NCI-H2081 (cell line): ENCODE measurements at regions not wholly inside any gene's neighbourhood (a gene's known extent, or its start where the extent isn't known, plus 50 kb on each side); places are given as distances from the start of the nearest gene placed in this dataset.
"Not testable (repeated sequence)": the region's sequence is repeated elsewhere in the genome, so short reads cannot be mapped to it uniquely, and the experiment has no call there.

Experiments
- DNase-seq, 2 experiments: peaks; one replicate each; lab custom pipeline; 2025; lab: John Stamatoyannopoulos, UW

DNA sequence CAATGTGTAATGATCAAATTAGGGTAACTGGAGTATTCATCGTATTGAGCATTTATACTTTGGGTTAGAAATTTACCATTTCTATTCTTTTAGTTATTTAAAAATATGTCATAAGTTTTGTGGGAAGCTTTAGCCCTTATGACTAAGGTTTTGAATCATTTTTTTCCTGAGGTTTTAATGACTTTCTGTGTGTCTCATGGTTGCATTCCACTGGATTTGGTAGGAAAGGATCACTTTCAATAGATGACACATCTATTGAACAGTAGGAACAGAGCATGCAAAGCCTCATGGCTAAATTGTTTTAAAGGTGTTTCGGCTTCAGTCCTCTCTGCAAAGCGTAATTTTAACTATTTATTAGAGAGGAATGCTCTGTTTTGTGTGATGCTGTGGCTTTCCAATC lies 512.4 kb upstream of the CHD1 start:
- DNase-seq: no peak

DNA sequence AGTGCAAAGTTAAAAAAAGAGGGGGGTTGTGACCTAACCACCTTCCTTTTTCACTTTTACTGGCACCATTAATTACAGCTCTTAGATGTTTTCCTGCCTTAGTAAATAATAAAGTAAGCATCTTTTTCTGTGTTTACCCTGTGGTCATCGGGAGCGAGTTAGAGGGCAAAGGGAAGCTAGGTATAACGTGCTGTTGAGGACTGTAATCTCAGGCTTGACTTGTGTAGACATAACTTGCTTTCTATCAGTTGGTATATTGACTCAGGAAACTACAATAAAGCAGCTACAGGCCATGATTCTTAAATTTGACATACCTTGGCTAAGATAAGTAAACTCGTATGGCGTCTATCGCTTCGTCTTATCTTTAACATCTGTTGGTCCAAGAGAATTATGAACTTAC lies 509.8 kb upstream of the CHD1 start:
- no peak for DNase-seq

DNA sequence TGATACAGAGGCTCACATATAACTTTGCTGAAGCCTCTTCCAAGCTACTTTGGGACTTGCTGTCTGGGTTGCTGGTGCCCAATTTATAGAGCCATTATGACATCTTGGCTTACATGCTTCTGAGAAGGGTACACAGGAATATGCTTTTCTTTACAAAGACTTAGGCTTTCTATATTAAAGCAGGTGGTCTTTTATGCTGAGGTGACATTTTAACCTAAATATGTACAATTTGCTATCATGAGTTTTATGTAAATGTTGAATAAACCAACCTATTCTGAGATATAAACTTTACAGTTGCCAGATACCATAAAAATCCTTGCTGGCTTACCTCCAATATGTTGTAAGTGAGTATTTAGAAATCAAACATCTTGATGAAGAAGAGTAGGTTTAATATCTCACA lies 509.2 kb upstream of the CHD1 start:
- no peak for DNase-seq

DNA sequence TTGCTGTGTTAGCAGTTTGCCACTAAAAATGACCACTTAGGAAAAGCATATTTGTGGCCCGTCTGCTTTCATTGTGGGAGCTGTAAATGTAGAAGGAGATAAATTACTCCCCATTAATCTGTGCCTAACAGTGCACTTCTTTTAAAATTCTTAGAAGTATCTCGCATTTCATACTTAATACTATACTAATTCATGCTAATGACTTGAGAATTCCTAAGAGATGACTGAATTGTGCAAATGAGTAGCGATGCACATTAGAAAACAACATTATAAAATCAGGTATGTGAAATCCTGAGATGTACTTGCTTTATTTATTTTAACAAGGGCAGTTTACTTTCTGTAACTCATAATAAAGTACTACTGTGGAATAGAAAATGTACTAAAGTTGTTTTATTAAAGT lies 494.6 kb upstream of the CHD1 start:
- DNase-seq: not testable (repeated sequence)

DNA sequence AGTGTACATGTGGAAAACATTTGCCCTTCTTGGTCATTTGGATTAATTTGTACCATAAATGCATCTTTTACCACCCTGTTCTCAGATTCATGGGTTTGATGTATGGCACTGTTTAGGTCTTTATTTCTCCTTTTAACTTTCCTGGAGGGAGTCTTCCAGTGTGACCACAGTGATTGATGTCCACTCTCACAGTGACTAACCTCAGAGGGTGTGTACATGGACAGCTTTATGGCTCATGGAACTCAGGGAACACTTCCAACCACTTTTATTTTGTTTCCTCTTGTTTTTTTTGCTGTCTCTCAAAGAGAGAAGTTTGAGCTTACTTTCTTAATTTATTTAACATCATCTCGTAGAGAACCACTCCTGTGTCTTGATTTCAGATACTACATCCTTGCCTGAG lies 489.8 kb upstream of the CHD1 start:
- not testable (repeated sequence) for DNase-seq

DNA sequence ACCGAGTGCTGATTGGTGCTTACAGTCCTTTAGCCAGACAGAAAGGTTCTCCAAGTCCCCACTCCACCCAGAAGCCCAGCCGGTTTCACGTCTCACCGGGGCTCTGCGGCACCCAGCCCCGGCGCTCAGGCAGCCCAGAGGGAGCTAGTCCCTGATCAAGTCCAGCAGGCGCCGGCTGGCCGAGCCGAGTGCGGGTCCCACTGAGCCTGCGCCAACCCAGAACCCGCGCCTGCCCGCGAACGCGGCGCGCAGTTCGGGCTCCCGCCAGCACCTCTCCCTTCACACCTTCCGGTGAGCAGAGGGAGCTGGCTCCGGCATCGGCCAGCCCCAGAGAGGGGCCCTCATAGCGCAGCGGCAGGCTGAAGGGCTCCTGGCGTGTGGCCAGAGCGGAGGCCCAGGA lies 481.6 kb upstream of the CHD1 start:
- DNase-seq: not testable (repeated sequence)

DNA sequence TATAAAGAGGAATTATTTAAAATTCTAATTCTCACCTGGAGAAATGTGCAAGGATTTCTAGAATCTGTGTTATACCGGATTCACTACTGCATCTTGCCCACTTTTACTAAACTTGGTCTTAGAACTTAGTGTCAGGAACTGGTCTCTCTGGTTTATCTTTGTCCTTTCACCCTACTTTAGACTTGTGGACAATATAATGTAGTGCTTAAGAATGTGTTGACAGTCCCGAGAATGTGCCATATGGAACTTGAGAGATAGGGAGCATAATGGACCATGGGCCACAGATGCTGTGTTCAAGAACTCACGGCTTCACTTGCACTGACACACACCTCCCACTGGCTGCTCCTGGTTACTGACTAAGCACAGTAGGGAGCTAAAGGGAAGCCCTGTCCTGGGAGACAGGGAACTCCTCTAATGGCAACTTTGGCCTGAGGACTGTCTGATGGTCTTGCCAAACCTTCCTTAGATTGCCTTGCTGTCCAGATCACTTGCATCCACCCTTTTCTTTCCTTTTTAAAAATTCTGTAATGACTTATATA lies 476.0 kb upstream of the CHD1 start:
- DNase-seq: not testable (repeated sequence)

DNA sequence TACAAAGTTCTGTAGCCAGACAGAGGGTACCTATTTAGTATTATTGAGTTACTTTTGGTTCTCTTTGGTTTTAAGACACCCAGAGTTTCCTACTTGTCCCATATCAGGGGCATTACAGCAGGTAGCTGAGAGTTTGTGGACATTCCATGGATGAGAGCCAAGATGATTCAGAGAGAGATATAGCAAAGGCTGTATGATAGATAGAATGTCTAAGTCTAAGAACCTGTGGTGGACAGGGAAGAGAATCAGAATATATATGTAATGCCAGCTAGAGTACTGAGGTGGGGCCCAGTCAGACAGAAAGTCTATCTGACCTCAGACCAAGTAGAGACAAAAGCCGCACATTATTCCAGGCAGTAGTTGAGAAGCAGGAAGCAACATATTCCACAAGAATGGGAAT lies 471.8 kb upstream of the CHD1 start:
- not testable (repeated sequence) for DNase-seq

DNA sequence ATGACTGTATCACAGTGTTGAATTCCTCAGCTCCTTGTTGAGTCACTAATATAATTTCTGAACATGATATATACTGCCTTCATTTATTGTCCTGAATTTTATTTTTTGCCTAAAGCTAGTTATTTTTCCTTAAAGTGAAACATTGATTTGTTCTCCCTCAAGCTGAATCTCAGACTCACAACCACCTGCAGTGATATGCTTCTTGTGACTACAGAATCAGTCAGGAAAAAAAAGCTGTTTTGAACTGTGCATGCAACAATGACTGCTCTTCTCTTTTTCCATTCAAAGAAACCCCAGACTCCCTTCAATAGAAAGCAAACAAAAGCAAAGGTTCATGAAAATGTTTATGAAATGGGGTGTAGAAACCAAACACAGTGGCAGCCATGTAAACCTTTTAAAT lies 470.2 kb upstream of the CHD1 start:
- no peak for DNase-seq

DNA sequence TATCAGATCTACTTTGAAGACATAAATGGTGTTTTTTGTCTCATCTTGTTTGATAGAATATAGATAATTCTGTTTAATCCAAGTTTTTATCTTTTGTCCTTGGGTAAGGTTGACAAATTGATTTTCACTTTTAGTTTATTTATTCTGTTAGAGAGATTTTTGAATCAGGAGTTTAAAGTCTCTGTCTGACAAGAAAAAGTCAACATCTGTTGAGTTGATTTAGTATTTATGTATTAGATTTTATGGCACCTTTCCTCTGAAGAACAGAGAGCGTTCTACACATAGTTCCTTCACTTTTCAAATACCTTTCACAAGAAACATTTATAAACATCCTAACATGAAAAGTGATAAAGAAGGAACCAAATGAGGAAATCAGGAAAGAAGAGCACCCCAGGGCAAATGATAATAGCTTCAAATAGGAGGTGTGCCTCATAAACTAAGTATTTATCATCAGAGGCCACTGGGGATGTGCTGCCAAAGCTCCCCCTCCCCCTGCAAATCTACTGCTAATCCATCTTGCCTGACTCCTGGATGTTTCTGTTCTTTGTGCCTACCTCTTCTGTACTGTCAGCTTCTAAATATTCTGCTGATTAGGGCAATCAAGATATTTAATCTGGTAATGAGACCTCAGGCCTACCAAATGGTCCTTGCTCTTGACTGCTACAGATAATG lies 457.7 kb upstream of the CHD1 start:
- DNase-seq: no peak

DNA sequence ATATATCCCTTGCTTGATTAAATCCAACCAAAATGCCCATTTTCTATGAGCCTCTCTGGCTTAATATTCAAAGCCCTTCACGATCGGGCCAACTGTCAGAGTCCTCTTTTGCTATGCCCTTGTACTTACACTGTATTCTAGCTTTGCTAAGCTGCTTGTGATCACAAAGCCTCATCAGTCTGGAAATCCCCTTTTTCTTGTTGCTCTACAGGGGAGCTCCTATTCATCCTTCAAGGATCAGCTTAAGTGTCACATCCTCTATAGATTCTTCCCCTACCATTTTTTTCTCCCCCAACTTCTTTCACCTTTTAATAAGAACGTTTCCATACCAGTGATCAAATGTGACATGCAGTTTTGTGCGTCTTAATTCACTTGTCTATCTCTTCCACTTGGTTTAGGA lies 450.4 kb upstream of the CHD1 start:
- no peak for DNase-seq

DNA sequence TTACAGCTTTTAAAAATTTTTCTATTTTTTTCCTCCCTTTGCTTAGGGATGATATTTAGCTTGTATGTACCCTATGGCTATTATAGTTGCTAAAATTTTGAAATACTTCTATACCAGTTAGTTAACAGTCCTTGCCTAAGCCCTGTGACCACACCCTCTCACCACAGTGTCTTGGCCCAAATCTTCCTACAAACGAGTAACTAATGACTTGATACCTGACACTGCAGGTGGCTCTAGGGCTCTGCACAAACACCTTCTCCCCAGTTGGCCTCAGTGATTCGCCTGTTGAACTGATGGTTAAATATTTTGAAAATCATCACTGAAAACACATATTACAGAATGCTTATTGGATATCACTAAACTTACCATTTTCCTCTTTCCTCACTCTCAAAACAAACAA lies 449.6 kb upstream of the CHD1 start:
- no peak for DNase-seq

DNA sequence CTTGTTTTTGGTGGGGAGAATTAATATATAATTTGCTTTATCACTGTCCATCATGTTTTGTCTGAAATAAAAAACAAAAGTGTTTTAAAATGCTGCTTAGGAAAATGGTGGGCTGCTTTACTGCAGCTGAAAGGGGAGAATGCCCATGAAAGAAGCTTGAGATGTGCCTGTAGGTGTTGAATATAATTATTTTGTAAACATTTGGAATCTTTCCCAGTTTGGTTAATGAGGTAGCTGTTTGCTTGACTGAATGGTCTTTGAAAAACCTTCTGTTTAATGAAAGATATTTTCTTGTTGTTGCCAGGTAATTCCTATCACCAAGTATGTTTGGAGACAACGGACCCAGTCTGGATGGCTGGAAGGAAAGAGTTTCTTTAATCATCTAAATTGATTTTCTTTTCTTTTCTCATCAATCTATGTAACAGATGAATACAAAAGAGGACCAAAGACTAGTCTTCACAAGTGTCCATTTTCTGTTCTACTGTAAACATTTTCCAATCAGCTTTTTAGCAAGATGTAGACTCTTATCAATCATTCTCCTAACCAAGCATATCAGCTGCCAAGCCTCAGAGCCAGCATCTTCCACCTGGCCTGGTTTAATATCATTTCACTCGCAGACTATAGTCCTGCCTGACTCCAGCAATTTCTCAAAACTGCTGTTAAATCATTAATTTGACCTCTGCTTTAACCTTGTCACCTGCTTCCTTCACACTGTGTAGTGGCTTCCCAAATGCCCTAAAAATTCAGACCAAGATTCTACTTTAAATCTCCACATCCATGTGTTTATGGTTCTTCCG lies 441.2 kb upstream of the CHD1 start:
- peak; percentile 57 to 86 for DNase-seq

DNA sequence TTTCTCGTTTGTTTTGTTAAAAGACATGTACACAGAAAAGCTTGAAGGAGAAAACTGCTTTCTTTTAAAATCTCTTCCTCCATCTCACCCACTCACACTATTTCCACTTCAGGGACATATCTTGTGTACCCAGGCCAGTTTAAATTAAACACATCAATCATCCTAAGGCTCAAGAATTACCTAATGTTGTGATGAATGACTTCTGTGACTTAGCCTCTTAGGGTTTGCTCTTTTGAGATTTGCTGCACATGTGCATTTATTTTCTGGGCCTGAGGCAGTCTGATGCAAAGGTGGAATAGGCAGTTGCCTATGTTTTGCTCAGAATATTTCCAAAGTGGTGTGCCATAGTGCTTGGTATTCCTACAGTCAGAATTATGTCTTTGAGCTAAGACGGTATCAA lies 439.9 kb upstream of the CHD1 start:
- DNase-seq: no peak

DNA sequence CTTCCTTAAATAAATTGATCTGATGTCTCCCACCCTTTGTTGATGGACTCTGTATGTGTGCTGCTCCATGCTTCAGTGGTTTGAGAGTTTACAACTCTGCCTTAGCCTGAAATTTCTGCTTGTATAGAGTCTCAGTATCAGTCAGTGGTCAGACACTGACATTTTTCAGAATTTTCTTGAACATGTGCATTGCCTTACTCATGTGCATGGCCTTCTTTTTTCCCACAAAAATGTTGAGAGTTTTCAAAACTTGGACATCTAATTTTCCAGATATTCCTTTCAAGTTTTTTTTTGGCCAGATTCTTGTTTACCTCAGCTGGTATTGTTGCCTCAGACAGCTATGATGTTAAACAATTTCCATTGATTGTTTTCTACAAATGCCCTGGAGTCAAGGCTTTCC lies 427.1 kb upstream of the CHD1 start:
- DNase-seq: no peak

DNA sequence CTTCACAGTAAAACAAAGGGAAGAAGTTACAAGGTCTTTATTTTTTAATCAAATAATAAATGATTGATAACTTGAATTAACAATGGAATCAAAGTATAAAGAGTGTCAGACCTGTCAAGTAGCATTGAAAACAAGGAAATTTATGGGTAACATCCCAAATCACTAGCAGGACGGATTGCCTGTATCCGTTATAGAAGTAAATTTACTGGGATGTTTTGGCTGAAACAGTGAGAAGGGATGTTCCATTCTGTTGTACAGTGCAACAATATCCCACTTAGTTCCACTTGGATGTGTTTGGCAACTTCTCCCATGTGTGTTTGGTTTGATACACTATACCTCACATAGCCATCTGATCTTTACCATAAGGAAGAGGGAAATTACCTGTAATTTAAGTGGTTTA lies 421.0 kb upstream of the CHD1 start:
- DNase-seq: peak; percentile 3 to 69

DNA sequence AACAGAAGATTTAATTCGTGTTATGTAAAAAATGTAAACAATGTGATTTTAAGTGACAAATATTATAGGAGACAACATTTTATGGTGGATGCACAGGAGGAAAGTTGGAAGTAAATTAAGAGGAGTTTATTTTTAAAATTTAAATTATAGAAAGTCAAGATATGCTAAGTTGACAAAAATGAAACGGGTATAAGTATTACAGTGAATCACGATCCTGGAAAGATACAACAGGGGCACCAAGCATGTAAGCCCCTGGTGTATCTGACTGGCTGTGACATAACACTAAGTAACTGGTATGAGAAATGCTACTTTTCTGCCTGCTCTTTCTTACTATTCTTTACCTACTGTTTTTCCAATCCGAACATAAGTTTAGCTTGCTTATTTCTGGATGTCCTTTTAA lies 419.8 kb upstream of the CHD1 start:
- no peak for DNase-seq

DNA sequence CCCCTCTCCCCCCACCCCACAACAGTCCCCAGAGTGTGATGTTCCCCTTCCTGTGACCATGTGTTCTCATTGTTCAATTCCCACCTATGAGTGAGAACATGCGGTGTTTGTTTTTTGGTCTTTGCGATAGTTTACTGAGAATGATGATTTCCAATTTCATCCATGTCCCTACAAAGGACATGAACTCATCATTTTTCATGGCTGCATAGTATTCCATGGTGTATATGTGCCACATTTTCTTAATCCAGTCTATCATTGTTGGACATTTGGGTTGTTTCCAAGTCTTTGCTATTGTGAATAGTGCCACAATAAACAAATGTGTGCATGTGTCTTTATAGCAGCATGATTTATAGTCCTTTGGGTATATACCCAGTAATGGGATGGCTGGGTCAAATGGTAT lies 411.0 kb upstream of the CHD1 start:
- DNase-seq: not testable (repeated sequence)

DNA sequence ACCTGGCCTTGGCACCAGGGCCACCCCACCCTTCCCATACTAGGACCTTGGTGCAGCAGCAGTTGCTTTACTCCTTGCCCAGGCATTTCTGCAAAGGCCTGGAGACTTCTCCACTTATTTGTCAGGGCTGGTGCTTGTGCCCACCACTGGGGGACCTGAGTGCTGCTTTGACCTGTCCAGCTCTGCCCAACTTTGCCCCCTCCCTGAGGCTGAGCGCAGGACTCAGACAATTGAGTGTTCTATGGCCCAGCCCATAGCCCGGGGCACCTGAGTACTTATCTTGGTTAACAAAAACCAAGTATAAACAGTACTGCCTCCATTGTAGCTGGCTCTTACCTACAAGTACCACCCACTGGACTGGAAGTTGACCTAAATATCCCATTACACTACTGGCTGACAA lies 406.1 kb upstream of the CHD1 start:
- no peak for DNase-seq

DNA sequence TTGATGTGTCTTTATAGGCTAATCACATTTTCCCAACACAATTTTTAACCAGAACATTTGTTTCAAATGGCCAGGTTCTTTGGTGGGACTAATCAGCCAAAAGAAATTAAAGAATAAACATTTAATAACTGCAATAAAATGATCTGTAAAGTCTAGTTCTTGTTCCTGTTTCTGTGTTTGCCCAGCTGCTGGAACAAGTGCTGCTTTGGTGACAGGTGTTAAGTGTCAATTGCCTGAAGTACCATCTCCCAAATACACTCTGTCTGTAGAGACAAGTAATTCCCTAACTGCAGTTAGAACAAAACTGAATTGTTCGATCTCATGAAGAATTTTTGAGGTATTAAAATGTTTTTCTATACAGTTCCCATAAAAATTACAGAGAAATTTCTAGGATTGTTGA lies 402.3 kb upstream of the CHD1 start:
- DNase-seq: peak; percentile 8 to 73

DNA sequence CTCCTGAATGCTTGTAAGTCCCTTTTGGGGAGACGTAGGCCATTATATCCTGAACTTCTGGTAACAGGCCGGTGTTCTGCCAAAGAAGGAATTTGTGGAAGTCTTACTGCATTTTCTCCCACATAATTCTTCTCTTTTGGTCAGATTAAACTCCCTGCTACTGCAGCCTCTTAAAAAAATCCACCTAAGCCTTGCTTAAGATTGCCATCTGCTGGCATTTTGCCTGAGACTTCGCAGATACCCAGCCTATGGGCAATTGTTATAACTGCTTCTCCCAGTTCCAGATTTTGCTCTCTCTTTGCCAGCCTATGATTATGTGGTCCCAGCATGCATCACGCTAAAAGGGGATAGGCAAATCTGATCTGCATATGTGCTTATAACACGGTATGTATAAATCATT lies 391.6 kb upstream of the CHD1 start:
- DNase-seq: no peak

DNA sequence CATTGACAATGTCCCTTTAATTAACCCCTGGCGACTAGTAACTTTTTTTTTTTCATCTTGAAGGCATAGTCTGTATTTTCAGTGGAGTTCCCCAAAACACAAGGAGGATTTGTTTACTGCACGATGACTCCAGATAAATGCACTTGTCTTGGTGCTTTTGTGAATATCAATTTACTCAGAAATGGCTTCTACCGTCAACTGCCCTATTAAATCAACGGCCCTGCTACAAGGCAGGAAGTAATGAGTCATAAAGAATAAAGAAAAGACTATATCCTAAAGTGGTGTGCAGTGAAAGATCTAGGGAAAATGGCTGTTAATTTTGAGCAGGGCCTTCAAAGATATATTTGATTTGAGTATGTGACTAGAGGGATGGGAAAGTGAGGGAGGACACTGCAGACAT lies 388.3 kb upstream of the CHD1 start:
- DNase-seq: no peak

DNA sequence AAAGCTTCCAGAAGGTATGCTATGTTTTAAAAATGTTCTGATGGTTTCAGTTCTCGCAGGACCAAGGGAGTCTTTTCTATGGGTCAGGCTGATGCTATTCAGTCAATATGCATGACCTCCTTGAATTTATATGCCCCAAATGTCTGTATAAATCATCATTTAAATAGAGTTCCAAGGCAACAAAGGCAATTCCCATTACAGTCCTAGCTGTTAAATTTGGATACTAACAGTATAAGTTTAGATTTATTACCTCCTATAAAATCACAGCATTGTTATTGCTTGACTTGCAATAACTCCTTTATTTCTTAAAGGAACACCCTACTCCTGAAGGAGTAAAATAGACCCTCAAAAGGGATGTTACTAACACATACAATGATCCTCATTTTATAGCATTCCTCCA lies 387.7 kb upstream of the CHD1 start:
- DNase-seq: no peak
